Brain microvascular endothelial cell (primary cell): ENCODE measurements at regions not wholly inside any gene's neighbourhood (a gene's known extent, or its start where the extent isn't known, plus 50 kb on each side); places are given as distances from the start of the nearest gene placed in this dataset.

Experiments used
- DNase-seq: peaks from one replicate; pipeline ENCODE4 v3.0.0-alpha.2; 2020
- H3K27ac ChIP-seq: fragments of 250-450 bp; sonication (Bioruptor Pico); 2 replicates; pipeline ENCODE4 v1.5.1; 2020; ENCODE audit warnings: mild to moderate bottlenecking, moderate library complexity
- H3K27me3 ChIP-seq: fragments of 250-450 bp; sonication (Bioruptor Pico); replicated peaks from 2 replicates; pipeline ENCODE4 v1.5.1; 2020; ENCODE audit warnings: mild to moderate bottlenecking
- H3K36me3 ChIP-seq: fragments of 250-450 bp; sonication (Bioruptor Pico); replicated peaks from 2 replicates; pipeline ENCODE4 v1.5.1; 2020; ENCODE audit warnings: mild to moderate bottlenecking
- H3K4me3 ChIP-seq: 2 replicates; pipeline ENCODE4 v1.5.1; 2011; ENCODE audit warnings: low read depth, mild to moderate bottlenecking, control low read depth, low read length, moderate library complexity
- CTCF ChIP-seq: IDR thresholded peaks from 2 replicates; pipeline ENCODE4 v1.5.1; 2011; ENCODE audit warnings: low read depth, mild to moderate bottlenecking, moderate library complexity, low read length, control low read depth, inconsistent platforms; ENCODE audit errors: missing control alignments
- in situ Hi-C: cut with HindIII; loops from 2 replicates; pipeline ENCODE4 v1.10.0; 2017; ENCODE audit warnings: low sequenced_read_pairs, low pct_ligation_motif_present

- Histone ChIP-seq H3K27ac (no peak overlapping the region), H3K4me3 (no peak overlapping the region), H3K36me3 (no peaks in the 10 kb centered on the region), H3K27me3 (no peaks in the 10 kb centered on the region)
- TF ChIP-seq CTCF, result no peak
- no peak for DNase-seq
- in situ Hi-C loops, result no loop called here
Observed at GRCh38 chr6:110552901-110553641, 76.7 kb upstream of the SLC22A16 start.

- Histone ChIP-seq H3K27ac (no peak overlapping the region), H3K36me3 (no peaks in the 10 kb centered on the region), H3K4me3 (no peak overlapping the region), H3K27me3 (no peaks in the 10 kb centered on the region)
- no peak for DNase-seq
- TF ChIP-seq CTCF, result no peak
- in situ Hi-C loops, result no loop called here
Observed at GRCh38 chr6:110552076-110552475, 75.7 kb upstream of the SLC22A16 start.

- H3K27me3 ChIP-seq, result no peaks in the 10 kb centered on the region
- no peak for TF ChIP-seq CTCF
- in situ Hi-C loops, result no loop called here
- DNase-seq, result no peak
- H3K36me3 ChIP-seq, result no peaks in the 10 kb centered on the region
- H3K27ac ChIP-seq, result no peak overlapping the region
- H3K4me3 ChIP-seq, result no peak overlapping the region
Observed at GRCh38 chr6:110551088-110551487, 74.7 kb upstream of the SLC22A16 start.

GRCh38 chr6:110550353-110550752, 73.9 kb upstream of the SLC22A16 start:
- TF ChIP-seq CTCF, result no peak
- in situ Hi-C loops, result no loop called here

GRCh38 chr6:110549277-110549676, 72.9 kb upstream of the SLC22A16 start:
- in situ Hi-C loops, result loop anchor here (25.0 kb wide), 1 partner anchor 413 kb away; the partner anchor contains the start of gene GTF3C6
- DNase-seq, result no peak
- TF ChIP-seq CTCF, result no peak
- Histone ChIP-seq H3K27ac (no peak overlapping the region), H3K4me3 (no peak overlapping the region), H3K27me3 (no peaks in the 10 kb centered on the region), H3K36me3 (no peaks in the 10 kb centered on the region)

More at GRCh38 chr6:110550353-110550752, 73.9 kb upstream of the SLC22A16 start:
- Histone ChIP-seq H3K27me3 (no peaks in the 10 kb centered on the region), H3K36me3 (no peaks in the 10 kb centered on the region), H3K4me3 (no peak overlapping the region), H3K27ac (no peak overlapping the region)
- DNase-seq, result no peak
